Neural cell (in vitro differentiated cells): ENCODE measurements at regions not wholly inside any gene's neighbourhood (a gene's known extent, or its start where the extent isn't known, plus 50 kb on each side); places are given as distances from the start of the nearest gene placed in this dataset.

Experiments
- H2AFZ ChIP-seq: fragments of 200-600, 300-800 bp; sonication (generic), shearing (Covaris generic); 2 replicates; pipeline ENCODE4 v1.6.0; 2014; ENCODE audit warnings: low read depth, mild to moderate bottlenecking, antibody characterized with exemption, low read length, moderate library complexity
- H3F3A ChIP-seq: fragments of 200-600 bp; shearing (Covaris generic); 2 replicates; pipeline ENCODE4 v1.6.1; 2016; ENCODE audit warnings: mild to moderate bottlenecking, moderate library complexity, mixed read lengths, antibody characterized with exemption, low read length; ENCODE audit not compliant: insufficient read depth, poor library complexity, severe bottlenecking
- H3K27ac ChIP-seq: fragments of 200-600, 300-800 bp; sonication (generic), shearing (Covaris generic); 2 replicates; pipeline ENCODE4 v1.5.1; 2014; ENCODE audit warnings: mild to moderate bottlenecking, low read length, moderate library complexity
- H3K27me3 ChIP-seq: fragments of 300-800, 200-600 bp; sonication (generic), shearing (Covaris generic); 2 replicates; pipeline ENCODE4 v1.6.0; 2014; ENCODE audit warnings: mild to moderate bottlenecking, low read depth, low read length, moderate library complexity; ENCODE audit not compliant: insufficient read depth
- H3K36me3 ChIP-seq: fragments of 300-800, 200-600 bp; sonication (generic), shearing (Covaris generic); 2 replicates; pipeline ENCODE4 v1.5.1; 2014; ENCODE audit warnings: mild to moderate bottlenecking, antibody characterized with exemption, low read length, moderate library complexity; ENCODE audit not compliant: insufficient read depth
- H3K4me2 ChIP-seq: fragments of 300-800, 200-600 bp; sonication (generic), shearing (Covaris generic); 2 replicates; pipeline ENCODE4 v1.6.0; 2014; ENCODE audit warnings: mild to moderate bottlenecking, low read length
- H3K4me3 ChIP-seq: fragments of 300-800, 200-600 bp; sonication (generic), shearing (Covaris generic); 2 replicates; pipeline ENCODE4 v1.5.1; 2014; ENCODE audit warnings: mild to moderate bottlenecking, low read length, moderate library complexity
- H3K79me2 ChIP-seq: fragments of 200-600 bp; shearing (Covaris generic); replicated peaks from 2 replicates; pipeline ENCODE4 v1.6.0; 2014; ENCODE audit warnings: mild to moderate bottlenecking, low read length, moderate library complexity; ENCODE audit not compliant: insufficient read depth
- H3K9ac ChIP-seq: fragments of 300-800, 200-600 bp; sonication (generic), shearing (Covaris generic); 2 replicates; pipeline ENCODE4 v1.6.1; 2016; ENCODE audit warnings: mild to moderate bottlenecking, low read length, mixed read lengths
- H3K9me2 ChIP-seq: fragments of 200-600 bp; shearing (Covaris generic); 2 replicates; pipeline ENCODE4 v1.6.1; 2016; ENCODE audit warnings: mild to moderate bottlenecking, low read length, mixed read lengths; ENCODE audit not compliant: insufficient read depth
- H3K9me3 ChIP-seq: fragments of 200-600, 300-800 bp; sonication (generic), shearing (Covaris generic); 2 replicates; pipeline ENCODE4 v1.6.1; 2016; ENCODE audit warnings: mild to moderate bottlenecking, mixed run types, low read length, moderate library complexity, mixed read lengths
- H4K20me1 ChIP-seq: fragments of 200-600 bp; shearing (Covaris generic); 2 replicates; pipeline ENCODE4 v1.6.1; 2016; ENCODE audit warnings: mild to moderate bottlenecking, mixed run types; ENCODE audit not compliant: insufficient read depth
- EP300 ChIP-seq: fragments of 450-650 bp; conservative IDR thresholded peaks from 2 replicates; pipeline ENCODE4 v1.6.1; 2014; ENCODE audit warnings: antibody characterized with exemption, mild to moderate bottlenecking, moderate library complexity; ENCODE audit not compliant: poor library complexity, severe bottlenecking
- EZH2 ChIP-seq: fragments of 200-600, 300-800 bp; shearing (Covaris generic), sonication (generic); IDR thresholded peaks from 2 replicates; pipeline ENCODE4 v1.6.1; 2014; ENCODE audit warnings: antibody characterized with exemption, low read length, borderline replicate concordance, mild to moderate bottlenecking; ENCODE audit not compliant: insufficient read depth, poor library complexity, severe bottlenecking
- MXI1 ChIP-seq: fragments of 450-650 bp; conservative IDR thresholded peaks from 2 replicates; pipeline ENCODE4 v1.6.1; 2014; ENCODE audit warnings: antibody characterized with exemption, mild to moderate bottlenecking; ENCODE audit not compliant: poor library complexity, severe bottlenecking
- POLR2AphosphoS5 ChIP-seq: IDR thresholded peaks from 2 replicates; pipeline ENCODE4 v1.6.1; 2012
- RAD21 ChIP-seq: fragments of 450-650 bp; conservative IDR thresholded peaks from 2 replicates; pipeline ENCODE4 v1.6.1; 2014; ENCODE audit warnings: antibody characterized with exemption, mild to moderate bottlenecking, moderate library complexity
- SMC3 ChIP-seq: fragments of 450-650 bp; conservative IDR thresholded peaks from 2 replicates; pipeline ENCODE4 v1.6.1; 2014; ENCODE audit warnings: antibody characterized with exemption, mild to moderate bottlenecking, moderate library complexity; ENCODE audit not compliant: poor library complexity
- TF ChIP-seq, protein P1 (sequence below): IDR thresholded peaks from 2 replicates; pipeline ENCODE4 v1.6.1; 2012; ENCODE audit warnings: borderline replicate concordance
- TF ChIP-seq, protein P2 (sequence below): fragments of 450-650 bp; IDR thresholded peaks from 2 replicates; pipeline ENCODE4 v1.5.1; 2014; ENCODE audit warnings: antibody characterized with exemption, mild to moderate bottlenecking, moderate library complexity; ENCODE audit not compliant: poor library complexity, severe bottlenecking

DNA sequence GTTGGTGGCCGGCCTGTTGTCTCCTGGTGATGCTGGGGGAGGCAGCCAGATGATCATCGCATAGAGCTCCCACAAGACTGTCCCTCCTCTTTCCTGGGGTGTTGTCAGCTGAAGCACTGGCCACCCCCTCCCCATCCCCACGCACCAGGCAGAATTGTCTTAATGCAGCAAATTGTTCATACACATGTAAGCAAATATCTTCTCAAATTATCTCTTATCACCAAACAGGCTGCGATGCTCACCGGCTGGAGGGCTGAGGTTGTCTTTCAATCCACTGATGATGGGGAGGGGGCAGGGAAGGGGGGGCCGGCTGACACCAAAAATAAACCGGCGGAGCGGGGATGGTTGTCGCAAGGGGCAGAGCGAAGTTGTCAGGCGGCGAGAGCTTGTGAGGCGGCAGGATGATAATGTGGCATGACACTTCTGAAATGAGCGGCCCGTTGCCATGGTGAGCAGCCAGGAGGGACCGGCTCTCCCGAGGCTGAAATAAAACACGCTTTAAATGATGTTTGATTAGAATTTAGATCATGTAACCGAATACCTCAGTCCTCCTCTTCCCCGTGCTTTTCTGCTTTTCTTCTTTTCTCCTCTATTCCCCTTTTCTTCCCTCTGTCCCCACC lies 59.8 kb downstream of the MRM1 start:
- peaks cover 20% of the 10 kb centered on the region for H3K27me3 ChIP-seq
- no peaks in the 10 kb centered on the region for H3K9me2 ChIP-seq
- no peaks in the 10 kb centered on the region for H3K79me2 ChIP-seq
- H3K4me3 ChIP-seq: peak overlapping the region; percentile 56
- H3K36me3 ChIP-seq: no peaks in the 10 kb centered on the region
- H3F3A ChIP-seq: no peaks in the 10 kb centered on the region
- peak; percentile 74 for TF ChIP-seq EP300
- TF ChIP-seq RAD21: peak; percentile 16
- TF ChIP-seq SMC3: no peak
- TF ChIP-seq, protein P1, sequence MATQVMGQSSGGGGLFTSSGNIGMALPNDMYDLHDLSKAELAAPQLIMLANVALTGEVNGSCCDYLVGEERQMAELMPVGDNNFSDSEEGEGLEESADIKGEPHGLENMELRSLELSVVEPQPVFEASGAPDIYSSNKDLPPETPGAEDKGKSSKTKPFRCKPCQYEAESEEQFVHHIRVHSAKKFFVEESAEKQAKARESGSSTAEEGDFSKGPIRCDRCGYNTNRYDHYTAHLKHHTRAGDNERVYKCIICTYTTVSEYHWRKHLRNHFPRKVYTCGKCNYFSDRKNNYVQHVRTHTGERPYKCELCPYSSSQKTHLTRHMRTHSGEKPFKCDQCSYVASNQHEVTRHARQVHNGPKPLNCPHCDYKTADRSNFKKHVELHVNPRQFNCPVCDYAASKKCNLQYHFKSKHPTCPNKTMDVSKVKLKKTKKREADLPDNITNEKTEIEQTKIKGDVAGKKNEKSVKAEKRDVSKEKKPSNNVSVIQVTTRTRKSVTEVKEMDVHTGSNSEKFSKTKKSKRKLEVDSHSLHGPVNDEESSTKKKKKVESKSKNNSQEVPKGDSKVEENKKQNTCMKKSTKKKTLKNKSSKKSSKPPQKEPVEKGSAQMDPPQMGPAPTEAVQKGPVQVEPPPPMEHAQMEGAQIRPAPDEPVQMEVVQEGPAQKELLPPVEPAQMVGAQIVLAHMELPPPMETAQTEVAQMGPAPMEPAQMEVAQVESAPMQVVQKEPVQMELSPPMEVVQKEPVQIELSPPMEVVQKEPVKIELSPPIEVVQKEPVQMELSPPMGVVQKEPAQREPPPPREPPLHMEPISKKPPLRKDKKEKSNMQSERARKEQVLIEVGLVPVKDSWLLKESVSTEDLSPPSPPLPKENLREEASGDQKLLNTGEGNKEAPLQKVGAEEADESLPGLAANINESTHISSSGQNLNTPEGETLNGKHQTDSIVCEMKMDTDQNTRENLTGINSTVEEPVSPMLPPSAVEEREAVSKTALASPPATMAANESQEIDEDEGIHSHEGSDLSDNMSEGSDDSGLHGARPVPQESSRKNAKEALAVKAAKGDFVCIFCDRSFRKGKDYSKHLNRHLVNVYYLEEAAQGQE: peak; percentile 34
- TF ChIP-seq, protein P2, sequence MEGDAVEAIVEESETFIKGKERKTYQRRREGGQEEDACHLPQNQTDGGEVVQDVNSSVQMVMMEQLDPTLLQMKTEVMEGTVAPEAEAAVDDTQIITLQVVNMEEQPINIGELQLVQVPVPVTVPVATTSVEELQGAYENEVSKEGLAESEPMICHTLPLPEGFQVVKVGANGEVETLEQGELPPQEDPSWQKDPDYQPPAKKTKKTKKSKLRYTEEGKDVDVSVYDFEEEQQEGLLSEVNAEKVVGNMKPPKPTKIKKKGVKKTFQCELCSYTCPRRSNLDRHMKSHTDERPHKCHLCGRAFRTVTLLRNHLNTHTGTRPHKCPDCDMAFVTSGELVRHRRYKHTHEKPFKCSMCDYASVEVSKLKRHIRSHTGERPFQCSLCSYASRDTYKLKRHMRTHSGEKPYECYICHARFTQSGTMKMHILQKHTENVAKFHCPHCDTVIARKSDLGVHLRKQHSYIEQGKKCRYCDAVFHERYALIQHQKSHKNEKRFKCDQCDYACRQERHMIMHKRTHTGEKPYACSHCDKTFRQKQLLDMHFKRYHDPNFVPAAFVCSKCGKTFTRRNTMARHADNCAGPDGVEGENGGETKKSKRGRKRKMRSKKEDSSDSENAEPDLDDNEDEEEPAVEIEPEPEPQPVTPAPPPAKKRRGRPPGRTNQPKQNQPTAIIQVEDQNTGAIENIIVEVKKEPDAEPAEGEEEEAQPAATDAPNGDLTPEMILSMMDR: no peak
- TF ChIP-seq EZH2: no peak
- TF ChIP-seq MXI1: peak; percentile 43
- TF ChIP-seq POLR2AphosphoS5: peak; percentile 59
- no peaks in the 10 kb centered on the region for H3K9me3 ChIP-seq
- peak overlapping the region; percentile 54 for H3K4me2 ChIP-seq
- H2AFZ ChIP-seq: no peak overlapping the region
- H4K20me1 ChIP-seq: no peaks in the 10 kb centered on the region
- H3K9ac ChIP-seq: peak overlapping the region; percentile 40
- H3K27ac ChIP-seq: peak overlapping the region; percentile 85

DNA sequence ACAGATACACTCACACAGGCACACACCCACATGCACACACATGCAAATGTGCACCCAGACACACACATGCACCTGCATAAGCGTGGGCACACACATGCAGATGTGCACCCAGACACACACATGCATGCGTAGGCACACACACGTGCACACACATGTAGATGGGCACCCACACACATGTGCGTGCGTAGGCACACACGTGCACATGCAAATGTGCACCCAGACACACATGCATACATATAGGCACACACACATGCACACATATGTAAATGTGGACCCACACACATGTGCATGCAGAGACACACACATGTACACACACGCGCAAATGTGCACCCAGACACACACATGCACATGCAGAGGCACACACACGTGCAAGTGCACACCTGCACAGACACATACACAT lies 60.3 kb downstream of the MRM1 start:
- H3K9me3 ChIP-seq: no peaks in the 10 kb centered on the region
- H3K36me3 ChIP-seq: no peaks in the 10 kb centered on the region
- peak overlapping the region; percentile 85 for H3K27ac ChIP-seq
- TF ChIP-seq, protein P1: no peak
- peak; percentile 28 for TF ChIP-seq POLR2AphosphoS5
- peaks cover 17% of the 10 kb centered on the region for H3K27me3 ChIP-seq
- no peaks in the 10 kb centered on the region for H3K79me2 ChIP-seq
- no peak overlapping the region for H2AFZ ChIP-seq
- no peaks in the 10 kb centered on the region for H4K20me1 ChIP-seq
- no peaks in the 10 kb centered on the region for H3F3A ChIP-seq
- no peaks in the 10 kb centered on the region for H3K9me2 ChIP-seq
- H3K9ac ChIP-seq: peak overlapping the region; percentile 40
- peak overlapping the region; percentile 56 for H3K4me3 ChIP-seq
- peak overlapping the region; percentile 54 for H3K4me2 ChIP-seq
